ENCODE measurements at regions not wholly inside any gene's neighbourhood (a gene's known extent, or its start where the extent isn't known, plus 50 kb on each side); places are given as distances from the start of the nearest gene placed in this dataset.
"Not testable (repeated sequence)": the region's sequence is repeated elsewhere in the genome, so short reads cannot be mapped to it uniquely, and the experiment has no call there.

DNA sequence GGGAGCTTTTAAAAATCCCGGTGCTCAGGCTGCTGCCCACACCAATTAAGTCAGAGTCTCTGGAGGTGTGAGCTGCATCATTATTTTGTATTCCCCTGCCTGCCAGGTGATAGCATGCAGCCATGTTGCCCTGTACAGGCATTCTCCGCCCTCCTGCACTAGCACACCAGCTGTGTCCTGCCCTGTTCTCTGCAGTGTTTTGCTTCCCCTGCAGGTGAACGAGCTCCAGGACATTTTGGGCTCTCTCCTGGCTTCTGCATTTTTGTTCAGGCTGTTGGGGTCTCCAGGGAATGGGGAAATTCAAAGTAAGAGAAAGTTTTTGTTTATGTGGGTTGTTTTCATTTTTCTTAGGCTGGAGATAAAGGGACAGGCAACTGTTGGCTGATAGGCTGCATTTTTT is 271.0 kb upstream of the COBL start:
- DNase-seq: no peak

DNA sequence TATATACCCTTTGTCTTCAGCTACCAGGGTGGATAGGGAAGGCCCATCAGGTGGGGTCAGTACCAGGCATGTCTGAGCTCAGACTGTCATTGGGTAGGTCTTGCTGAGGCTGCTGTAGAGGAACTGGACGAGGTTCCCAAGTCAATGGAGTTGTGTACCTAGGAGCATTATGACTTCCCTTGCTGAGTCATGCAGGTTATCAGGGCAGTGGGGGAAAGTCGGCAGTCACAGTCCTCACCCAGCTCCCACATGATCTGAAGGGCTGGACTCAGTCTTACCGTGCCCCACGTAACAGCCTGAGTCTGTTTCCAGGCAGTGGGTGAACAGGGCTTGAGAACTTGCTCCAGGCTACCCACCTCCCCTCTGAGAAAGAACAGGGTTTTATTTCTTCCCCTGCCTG is 260.8 kb upstream of the COBL start:
- no peak for DNase-seq

DNA sequence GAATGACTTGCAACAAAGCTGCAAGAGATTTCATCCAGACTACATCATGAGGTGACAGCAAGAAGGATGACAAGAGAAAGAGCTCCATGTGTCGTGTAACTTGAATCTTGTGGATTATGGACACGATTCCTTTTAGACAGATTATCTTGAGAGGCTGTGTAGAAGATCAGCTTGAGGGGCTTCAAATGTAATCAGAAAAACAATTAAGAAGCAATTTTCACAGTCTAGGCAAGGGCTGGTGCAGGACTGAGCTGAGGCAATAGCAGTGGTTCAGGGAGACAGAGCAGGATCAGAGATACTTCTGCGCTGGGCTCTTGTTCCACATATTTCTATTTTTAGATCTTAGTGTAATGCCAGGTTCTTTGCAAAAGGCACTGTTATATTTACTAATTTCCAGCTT is 253.0 kb upstream of the COBL start:
- DNase-seq: no peak

DNA sequence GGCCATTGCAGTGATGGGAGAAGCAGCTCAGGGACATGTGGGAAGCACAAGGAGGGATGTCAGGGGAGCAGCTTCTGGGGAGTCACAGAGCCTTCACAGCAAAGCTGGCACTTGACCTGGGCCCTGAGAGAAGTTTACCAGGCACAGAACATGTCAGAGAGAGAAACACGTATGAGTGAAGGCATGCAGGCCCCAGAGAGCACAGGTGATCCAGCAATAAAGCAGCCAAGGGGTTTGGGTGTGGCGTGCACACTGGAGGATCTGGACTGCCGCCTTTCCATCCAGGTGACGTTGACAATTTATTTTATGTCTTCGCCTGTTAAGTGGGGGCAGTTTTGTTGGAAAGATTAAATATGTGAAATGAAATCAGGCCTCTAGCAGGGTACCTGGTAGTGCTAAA is 252.6 kb upstream of the COBL start:
- no peak for DNase-seq

DNA sequence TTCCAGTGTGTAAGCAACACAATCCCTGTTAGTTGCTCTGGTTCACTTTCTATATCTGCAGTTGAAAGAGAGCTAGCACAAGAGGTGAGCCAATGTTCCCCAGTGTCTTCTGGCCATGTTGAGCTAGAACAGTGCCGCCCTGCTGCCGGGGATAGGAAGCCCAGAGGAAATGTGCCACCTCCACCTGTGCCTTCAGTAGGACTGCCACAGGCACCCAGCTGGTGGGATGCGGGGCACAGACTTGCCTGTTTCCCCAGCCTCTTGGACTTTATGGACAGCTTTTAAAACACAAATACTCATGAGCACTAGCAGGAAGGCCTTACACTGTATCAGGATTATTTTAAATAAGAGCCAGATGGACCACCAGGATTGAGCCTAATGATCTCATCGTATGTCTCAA is 234.5 kb upstream of the COBL start:
- DNase-seq: no peak

DNA sequence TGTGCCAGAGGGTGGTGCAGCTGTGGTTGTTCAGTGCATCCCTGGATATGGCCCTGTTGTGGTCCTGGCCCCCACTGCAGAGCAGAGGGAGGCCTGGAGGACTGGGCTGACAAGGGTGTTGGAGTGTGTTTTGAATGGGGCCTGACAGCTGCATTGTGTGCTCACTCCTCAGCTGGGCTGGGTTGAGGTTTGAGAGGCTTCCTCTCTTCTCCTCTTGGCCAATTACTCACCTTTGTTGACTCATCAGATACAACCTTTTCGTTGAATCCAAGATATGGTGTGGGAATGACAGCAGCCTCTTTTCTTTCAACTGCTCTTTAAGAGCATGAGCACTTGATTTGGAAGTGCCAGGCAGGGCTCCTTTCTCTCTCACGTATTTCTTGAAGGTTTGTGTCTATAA is 228.5 kb upstream of the COBL start:
- DNase-seq: no peak

DNA sequence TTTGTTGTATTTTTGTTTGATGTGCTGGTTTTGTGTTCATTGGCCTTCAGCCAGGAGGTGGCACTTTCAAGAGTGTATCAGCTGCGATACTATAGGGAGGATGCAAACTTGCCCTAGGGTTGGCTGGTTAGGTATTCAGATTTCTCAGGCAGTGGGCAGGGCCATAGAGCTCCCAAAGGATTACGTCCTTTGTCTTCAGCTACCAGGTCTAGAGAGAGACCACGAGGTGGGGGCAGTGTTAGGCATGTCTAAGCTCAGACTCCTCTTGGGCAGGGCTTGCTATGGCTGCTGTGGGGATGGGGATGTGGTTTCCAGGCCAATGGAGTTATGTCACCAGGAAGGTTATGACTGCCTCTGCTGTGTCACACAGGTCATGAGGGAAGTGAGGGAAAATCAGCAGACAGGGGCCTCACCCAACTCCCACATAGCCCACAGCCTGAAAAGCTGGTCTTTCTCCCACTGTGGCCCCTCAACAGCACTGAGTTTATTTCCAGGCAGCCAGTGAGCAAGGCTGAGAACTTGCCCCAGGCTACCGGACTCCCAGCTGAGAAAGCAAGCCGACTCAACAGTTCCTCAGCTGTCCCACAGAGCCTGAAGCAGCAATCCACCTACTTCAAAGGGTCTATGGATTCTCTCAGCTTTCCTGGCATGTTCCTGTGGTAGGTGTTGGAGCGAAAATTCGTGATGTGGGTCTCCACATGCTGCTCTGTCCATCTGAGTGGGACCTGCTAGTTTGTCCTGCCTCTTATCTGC is 227.4 kb upstream of the COBL start:
- DNase-seq: no peak

DNA sequence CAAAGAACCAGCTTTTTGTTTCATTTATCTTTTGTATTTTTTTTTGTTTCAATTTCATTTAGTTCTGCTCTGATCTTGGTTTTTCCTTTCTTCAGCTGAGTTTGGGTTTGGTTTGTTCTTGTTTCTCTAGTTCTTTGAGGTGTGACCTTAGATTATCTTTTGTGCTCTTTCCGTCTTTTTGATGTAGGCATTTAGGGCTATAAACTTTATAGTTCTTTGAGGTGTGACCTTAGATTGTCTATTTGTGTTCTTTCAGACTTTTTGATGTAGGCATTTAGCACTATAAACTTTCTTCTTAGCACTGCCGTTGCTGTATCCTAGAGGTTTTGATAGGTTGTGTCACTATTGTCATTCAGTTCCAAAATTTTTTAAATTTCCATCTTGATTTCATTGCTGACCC is 224.3 kb upstream of the COBL start:
- not testable (repeated sequence) for DNase-seq

DNA sequence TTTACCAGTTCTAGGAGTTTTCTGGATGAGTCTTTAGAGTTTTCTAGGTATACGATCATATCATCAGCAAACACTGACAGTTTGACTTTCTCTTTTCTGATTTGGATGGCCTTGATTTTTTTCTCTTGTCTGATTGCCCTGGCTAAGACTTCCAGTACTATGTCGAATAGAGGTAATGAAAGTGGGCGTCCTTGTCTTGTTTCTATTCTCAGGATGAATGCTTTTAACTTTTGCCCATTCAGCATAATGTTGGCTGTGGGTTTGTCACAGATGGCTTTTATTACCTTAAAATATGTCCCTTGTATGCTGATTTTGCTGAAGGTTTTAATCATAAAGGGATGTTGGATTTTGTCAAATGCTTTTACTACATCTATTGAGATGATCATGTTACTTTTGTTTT is 223.2 kb upstream of the COBL start:
- no peak for DNase-seq

DNA sequence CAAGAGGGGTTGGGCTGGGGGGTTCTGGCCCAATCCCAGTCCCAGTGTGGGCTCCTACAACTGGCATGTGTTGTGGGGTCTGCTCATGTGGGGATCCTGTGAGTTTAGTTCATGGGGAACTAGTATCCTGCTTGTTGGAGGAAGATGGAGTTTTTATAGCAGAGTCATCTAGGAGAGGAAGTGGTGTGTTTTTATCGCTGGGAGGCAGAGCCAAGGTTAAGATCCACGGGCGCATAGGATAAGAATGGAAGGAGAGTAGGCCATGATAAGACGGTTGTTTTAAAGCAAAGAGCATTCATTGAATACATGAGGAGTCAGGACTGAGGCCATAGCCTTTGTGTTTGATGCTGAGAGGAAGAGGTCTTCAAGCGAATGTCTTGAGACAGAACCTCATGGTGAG is 211.6 kb upstream of the COBL start:
- no peak for DNase-seq

DNA sequence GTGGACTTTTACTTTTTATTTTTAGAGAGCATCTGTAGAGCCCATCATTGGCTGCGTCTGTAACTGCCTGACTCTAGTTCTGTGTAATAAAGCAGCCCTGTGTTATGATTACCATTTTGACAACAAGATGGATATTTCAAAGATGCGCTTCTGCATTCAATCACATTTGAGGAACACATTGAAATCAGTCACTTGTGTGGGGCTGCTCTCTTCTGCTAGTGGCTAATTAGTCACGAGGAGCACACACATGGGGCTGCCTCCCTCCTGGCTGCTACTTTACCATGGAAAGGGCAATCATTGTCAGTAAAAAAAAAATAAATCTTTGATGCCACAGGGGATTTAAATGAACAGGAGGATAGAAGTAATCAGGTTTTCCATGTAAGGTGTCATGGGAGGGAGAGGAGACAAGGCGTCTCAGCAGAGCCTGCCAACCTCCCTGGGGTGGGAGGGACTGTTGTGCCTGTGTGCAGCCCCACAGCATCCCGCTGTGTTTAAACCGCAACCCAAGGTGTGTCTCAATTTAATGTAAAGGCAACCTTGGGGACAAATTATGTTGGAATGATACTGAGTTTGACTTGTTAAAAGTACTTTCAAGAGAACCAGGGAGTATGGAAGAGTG is 205.2 kb upstream of the COBL start:
- DNase-seq: no peak

DNA sequence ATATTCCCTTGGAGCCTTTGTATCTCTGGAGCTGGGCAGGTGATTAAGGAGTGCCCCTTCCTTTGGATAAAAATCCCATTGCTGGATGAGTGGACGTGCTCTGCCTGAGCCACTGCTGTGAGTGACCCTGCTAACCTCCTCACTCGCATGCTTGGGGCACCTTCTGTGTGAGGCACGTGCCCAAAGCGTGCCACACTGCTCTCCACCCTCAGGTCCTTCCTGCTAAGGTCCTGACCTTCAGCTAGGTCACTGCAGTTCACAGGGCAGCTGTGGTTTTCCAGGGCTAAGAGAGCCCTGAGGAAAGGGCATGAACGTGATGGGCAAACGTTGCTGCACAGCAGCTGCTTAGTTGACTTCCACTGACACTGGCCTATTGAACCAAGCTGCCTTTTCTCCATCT is 204.4 kb upstream of the COBL start:
- no peak for DNase-seq

DNA sequence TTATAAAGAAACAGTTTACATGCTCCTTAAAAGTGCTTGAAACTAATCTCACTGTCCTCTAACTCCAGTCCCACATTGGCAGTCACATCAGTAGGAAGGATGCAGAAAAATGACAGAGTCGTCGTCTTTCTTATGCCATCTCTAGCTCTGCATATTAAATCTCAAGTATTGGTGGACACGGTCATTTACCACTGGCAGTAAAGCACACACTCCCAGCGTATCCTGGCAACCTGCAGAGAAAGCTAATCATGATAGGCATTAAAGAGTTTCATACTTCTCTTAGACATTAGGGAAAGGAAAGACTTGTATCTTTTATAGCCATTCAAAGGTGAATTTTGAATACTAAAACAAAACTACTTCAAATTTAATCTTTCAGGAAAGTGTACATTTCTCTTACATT is 202.0 kb upstream of the COBL start:
- no peak for DNase-seq

DNA sequence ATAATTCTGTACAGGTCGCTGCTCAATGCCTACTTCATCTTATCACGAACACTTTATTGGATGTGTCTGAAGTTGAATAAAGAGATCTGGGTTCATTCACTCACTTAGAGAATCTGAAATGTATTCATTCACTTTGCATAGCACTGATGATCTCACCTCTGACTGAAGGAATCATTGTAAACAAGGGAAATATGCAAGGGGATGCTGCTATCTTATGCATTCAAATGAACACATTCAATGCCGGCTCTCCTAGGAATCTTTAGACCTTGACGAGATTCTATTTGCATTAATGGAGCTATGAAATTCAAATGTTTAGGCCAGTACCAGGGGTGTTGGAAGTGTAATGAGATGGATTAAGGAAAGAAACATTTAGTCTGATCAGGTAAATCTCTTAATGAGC is 200.6 kb upstream of the COBL start:
- no peak for DNase-seq

DNA sequence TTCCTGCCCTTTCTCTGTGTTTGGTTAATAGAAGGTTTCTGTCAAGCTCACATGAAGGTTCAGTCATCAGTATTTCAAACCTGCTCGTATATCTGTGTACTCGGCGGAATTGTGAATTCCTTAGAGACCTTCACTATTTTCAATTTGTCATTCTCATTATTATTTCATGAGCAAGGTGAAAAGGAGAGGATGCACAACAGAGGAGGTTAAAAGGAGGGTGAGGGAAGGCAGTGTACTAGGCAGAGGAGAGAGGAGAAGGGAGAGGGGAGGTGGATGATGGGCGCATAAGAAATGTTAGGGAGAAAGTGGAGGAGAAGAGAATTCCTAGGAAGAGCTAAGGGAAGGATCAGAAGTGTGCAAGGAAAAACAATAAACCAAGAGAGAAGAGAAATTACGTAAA is 185.0 kb upstream of the COBL start:
- DNase-seq: no peak

DNA sequence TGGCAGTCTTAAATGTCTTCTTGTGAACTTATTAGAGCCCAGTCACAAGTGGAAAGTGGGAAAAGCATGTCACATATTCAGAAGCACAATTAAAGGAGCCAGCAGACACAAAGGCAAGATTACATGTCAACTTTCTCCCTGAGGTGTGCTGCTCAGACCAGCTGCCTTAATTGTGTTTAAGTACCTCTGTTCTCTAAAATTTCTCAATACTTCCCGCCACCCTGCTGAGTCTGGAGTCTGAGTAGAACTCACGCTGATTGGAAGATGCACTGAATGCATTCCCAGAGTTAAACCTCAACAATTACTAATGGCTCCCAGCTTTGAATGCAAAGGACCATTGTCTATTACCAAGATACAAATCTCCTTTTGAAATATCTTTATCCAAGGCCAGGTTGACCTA is 166.4 kb upstream of the COBL start:
- DNase-seq: no peak

DNA sequence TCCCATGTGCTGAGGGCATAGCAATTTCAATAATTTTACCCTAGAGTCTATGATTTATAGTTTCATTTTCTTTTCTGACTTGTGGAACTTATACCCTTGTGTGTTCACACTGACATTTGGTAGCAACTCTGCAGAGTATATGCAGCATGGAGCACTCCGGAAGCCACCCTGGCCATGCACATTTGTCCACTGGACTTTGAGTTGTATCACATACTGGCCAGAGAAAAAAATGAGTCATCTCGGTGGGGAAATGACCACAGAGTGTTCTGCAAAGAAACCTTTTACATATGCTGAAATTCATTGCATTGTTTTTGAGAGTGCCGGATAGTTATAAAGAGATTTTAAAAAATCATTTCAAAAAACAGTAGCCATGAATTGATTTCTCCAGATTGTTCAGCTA is 164.8 kb upstream of the COBL start:
- DNase-seq: no peak

DNA sequence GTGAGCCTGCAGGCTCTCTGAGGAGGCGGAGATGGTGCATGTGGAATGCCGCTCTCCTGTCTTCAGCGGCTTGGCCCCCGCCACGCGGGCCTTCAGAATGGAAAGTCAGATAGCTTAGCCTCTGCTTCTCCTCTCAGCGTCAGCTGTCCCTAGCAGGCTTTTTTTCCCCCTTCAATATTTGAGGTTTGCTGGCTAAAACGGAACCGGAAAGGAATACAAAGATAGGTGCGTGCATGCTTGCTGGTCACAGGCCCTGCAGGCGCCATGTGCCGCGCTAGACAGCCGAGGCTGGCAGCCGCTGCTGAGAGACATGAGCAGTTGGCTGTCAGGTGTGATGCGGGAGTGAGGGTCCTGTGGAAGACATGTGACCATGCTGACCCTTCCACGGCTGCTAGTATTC is 161.2 kb upstream of the COBL start:
- DNase-seq: no peak

DNA sequence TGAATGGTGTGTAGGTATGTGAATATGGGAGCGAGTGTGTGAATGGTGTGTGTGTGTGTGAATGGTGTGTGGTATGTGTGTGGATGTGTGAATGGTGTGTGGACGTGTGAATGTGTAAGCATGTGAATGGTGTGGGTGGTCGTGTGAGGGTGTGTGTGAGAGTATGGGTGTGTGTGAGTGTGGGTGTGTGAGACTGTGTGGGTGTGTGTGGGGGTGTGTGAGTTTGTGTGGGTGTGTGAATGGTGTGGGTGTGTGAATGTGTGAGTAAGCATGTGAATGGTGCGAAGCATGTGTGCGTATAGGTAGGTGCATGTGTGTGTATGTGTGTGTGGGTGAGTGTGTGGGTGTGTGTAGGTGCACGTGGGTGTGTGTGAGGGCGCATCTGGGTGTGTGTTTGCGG is 160.7 kb upstream of the COBL start:
- DNase-seq: no peak

DNA sequence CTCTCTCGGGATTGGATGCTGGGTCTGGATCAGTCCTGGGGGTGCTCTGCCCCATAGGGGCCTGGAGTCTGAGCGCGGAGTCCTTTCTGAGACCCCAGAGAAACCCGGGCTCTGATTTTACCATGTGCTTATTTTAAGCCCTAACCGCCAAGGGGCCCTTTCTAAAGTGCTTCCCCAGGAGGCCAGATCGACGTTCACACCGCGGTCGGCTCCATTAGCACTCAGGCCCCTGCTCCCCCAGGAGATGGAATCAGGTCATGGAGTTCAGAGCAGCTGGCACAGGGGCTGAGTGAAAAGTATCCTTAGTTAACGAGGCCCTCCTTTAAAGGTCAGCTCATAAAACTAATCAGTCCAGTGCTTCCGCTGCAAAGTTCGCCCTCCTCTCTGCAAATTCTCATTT is 159.4 kb upstream of the COBL start:
- DNase-seq: no peak

DNA sequence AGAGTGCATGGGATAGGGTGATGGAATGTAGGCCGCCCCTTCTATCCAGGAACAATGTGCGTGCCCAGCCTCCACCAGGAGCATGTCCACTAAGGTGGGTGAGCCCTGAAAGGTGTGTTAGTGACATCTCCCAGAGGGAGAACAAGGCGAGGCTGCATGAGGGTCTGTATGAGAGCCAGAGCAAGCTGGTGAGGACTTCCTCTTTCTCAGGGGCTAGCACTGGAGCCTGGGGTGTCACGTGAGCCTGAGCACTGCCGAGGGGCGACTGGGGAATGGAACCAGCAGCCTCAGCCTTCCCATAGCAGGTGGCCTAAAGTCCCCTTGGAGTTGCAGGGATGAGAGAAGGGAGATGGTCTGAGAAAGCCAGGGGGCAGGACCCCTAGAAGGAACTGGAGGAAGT is 156.3 kb upstream of the COBL start:
- DNase-seq: no peak

DNA sequence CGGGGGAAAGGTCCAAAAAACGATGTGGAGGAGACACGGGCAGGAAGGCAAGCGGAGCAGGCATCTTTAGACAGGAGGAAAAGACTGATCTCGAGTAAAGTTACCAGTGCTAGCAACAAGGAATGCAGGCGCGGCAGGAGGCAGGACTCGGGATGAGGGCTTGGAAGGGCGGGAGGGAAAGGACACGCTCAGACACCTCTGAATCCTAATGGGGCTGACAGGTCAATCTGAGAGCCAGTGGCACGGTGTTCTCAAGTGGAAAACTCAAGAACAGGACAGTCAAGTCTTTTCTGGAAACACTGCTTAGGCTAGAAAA is 155.3 kb upstream of the COBL start:
- DNase-seq: no peak

DNA sequence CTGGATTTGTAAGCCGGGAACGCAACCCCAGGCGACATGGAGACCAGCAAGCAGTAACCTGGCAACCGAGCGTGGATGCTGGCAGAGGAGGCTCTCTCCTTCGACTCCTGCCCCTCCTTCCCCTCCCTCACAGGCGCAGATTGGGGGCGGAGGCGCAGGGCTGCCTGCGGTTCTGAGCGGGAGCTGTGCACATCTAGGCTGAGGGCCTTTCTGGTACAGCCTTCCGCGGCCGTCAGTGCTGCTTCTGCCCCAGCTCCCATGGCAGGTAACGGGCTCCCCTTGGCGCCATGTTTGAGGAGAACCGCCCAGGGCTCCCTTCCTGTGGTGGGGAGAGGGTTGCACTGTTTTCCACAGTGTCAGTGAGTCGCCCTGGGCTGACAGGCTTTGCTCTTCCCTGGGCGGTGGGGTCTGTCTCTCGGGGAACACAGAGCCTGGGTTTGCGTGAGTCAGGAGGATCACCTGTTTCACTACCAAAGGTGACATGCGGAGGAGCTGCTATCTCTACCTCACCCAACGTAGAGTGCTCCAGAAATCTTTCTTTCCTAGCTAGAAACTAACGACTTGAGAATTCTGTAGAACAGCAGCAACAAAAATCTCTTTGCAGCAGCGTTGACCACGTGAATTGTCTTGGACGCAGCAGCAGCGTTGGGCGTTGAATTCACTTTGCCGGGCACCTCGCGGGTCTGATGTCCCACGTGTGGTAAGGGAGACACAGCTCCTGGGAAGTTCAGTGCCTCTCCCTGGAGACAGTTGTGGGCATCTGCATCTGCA is 154.8 kb upstream of the COBL start:
- no peak for DNase-seq

DNA sequence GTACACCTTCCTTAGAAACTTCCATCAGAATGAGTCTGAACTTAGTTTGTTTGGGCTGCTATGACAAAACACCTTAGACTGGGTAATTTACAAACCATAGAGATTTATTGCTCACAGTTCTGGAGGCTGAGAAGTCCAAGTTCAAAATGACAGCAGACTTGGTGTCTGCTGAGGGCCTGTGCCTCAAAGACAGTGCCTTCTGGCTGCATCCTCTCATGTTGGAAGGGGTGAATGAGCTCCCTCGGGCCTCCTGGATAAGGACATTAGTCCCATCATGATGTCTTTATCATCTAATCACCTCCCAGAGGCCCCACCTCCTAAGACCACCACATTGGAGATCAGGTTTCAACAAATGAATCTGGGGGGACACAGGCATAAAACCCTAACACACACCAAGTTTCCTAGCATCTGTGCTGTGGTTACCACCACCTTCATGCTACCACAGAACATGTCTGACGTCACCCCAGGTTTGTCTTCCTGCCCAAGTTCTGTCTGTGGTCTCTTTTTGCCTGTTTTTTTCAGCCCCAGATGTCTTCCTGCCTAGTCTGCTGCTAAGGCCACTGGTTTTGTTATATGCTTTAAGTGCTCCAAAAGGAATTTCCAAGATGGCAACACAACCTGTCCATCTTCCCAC is 150.9 kb upstream of the COBL start:
- DNase-seq: no peak
